ENCODE measurements at regions not wholly inside any gene's neighbourhood (a gene's known extent, or its start where the extent isn't known, plus 50 kb on each side); places are given as distances from the start of the nearest gene placed in this dataset.

GRCh38 chr3:117018655-117019054 lies 309.1 kb downstream of the TUSC7 start:
- Histone ChIP-seq H3K79me2 (ENCODE audit: low read depth) (no peaks in the 10 kb centered on the region), H3F3A (ENCODE audit: insufficient read depth, low read depth) (no peaks in the 10 kb centered on the region), H3K4me1 (replicated peaks; ENCODE audit: insufficient read depth) (no peaks in the 10 kb centered on the region), H3K4me2 (no peak overlapping the region), H3K36me3 (ENCODE audit: low read depth) (no peaks in the 10 kb centered on the region), H3K4me3 (no peak overlapping the region), H4K20me1 (ENCODE audit: insufficient read depth) (no peaks in the 10 kb centered on the region), H3K9me2 (ENCODE audit: insufficient read depth) (no peaks in the 10 kb centered on the region), H3K27me3 (ENCODE audit: insufficient read depth, low read depth) (0 out of 2 replicates have a peak, but pooled peaks cover 3% of the 10 kb centered on the region), H3K27ac (no peak overlapping the region), H2AFZ (no peak overlapping the region), H3K9me3 (ENCODE audit: insufficient read depth, low read depth) (no peaks in the 10 kb centered on the region)
- ChIA-PET POLR2A (ENCODE audit: unreplicated experiment) (no interaction called here), CTCF (no interaction called here)
- no TSS peak for BruUV-seq (replicated peaks)
- intact Hi-C loops (cut with micrococcal nuclease; ENCODE audit: unreplicated experiment), result loop anchor here (1.0 kb wide), 1 partner anchor 1799 kb away; no protein-coding TSS in a partner anchor
- TF ChIP-seq EZH2 (IDR thresholded peaks at IDR 0.05; ENCODE audit: low read depth) (no peak), CTCF (conservative IDR thresholded peaks at IDR 0.05) (no peak)
- DNase-seq, result no peak

- Histone ChIP-seq H3K9me2 (ENCODE audit: insufficient read depth) (no peaks in the 10 kb centered on the region), H3K9me3 (ENCODE audit: insufficient read depth, low read depth) (no peaks in the 10 kb centered on the region), H3K36me3 (ENCODE audit: low read depth) (no peaks in the 10 kb centered on the region), H3F3A (ENCODE audit: insufficient read depth, low read depth) (no peaks in the 10 kb centered on the region), H3K4me1 (replicated peaks; ENCODE audit: insufficient read depth) (no peaks in the 10 kb centered on the region), H2AFZ (no peak overlapping the region), H3K4me2 (no peak overlapping the region), H3K79me2 (ENCODE audit: low read depth) (no peaks in the 10 kb centered on the region), H3K27ac (no peak overlapping the region), H3K4me3 (no peak overlapping the region), H3K27me3 (ENCODE audit: insufficient read depth, low read depth) (0 out of 2 replicates have a peak, but pooled peaks cover 3% of the 10 kb centered on the region), H4K20me1 (ENCODE audit: insufficient read depth) (no peaks in the 10 kb centered on the region)
- TF ChIP-seq CTCF (conservative IDR thresholded peaks at IDR 0.05), result peak; percentile 71
- TF ChIP-seq EZH2 (IDR thresholded peaks at IDR 0.05; ENCODE audit: low read depth), result no peak
- BruUV-seq (replicated peaks), result no TSS peak
- intact Hi-C loops (cut with micrococcal nuclease; ENCODE audit: unreplicated experiment), result loop anchor here (1.0 kb wide), 1 partner anchor 1798 kb away; no protein-coding TSS in a partner anchor
- peak in 1 of 2 experiments; percentile 22 for DNase-seq
- ChIA-PET POLR2A (ENCODE audit: unreplicated experiment) (no interaction called here), CTCF (no interaction called here)
These were observed 309.6 kb downstream of the TUSC7 start for GRCh38 chr3:117019082-117019713.

- BruUV-seq (replicated peaks), result no TSS peak
- H4K20me1 ChIP-seq (ENCODE audit: insufficient read depth), result no peaks in the 10 kb centered on the region
- H2AFZ ChIP-seq, result no peak overlapping the region
- TF ChIP-seq EZH2 (IDR thresholded peaks at IDR 0.05; ENCODE audit: low read depth), result no peak
- TF ChIP-seq CTCF (conservative IDR thresholded peaks at IDR 0.05), result no peak
- no peaks in the 10 kb centered on the region for H3K9me3 ChIP-seq (ENCODE audit: insufficient read depth, low read depth)
- ChIA-PET CTCF (no interaction called here), POLR2A (ENCODE audit: unreplicated experiment) (no interaction called here)
- no peak overlapping the region for H3K4me2 ChIP-seq
- no peaks in the 10 kb centered on the region for H3F3A ChIP-seq (ENCODE audit: insufficient read depth, low read depth)
- no peaks in the 10 kb centered on the region for H3K4me1 ChIP-seq (replicated peaks; ENCODE audit: insufficient read depth)
- no peak overlapping the region for H3K27ac ChIP-seq
- H3K36me3 ChIP-seq (ENCODE audit: low read depth), result no peaks in the 10 kb centered on the region
- H3K79me2 ChIP-seq (ENCODE audit: low read depth), result no peaks in the 10 kb centered on the region
- no peaks in the 10 kb centered on the region for H3K27me3 ChIP-seq (ENCODE audit: insufficient read depth, low read depth)
- no peaks in the 10 kb centered on the region for H3K9me2 ChIP-seq (ENCODE audit: insufficient read depth)
- DNase-seq, result no peak
- intact Hi-C loops (cut with micrococcal nuclease; ENCODE audit: unreplicated experiment), result no loop called here
- H3K4me3 ChIP-seq, result no peak overlapping the region
These were observed 316.8 kb downstream of the TUSC7 start for GRCh38 chr3:117026401-117026800.

Data from PC-9 (cell line).